ENCODE measurements at regions not wholly inside any gene's neighbourhood (a gene's known extent, or its start where the extent isn't known, plus 50 kb on each side); places are given as distances from the start of the nearest gene placed in this dataset.
A peak's percentile ranks its signal among the peaks of the same experiment; 100 is the strongest.

DNA sequence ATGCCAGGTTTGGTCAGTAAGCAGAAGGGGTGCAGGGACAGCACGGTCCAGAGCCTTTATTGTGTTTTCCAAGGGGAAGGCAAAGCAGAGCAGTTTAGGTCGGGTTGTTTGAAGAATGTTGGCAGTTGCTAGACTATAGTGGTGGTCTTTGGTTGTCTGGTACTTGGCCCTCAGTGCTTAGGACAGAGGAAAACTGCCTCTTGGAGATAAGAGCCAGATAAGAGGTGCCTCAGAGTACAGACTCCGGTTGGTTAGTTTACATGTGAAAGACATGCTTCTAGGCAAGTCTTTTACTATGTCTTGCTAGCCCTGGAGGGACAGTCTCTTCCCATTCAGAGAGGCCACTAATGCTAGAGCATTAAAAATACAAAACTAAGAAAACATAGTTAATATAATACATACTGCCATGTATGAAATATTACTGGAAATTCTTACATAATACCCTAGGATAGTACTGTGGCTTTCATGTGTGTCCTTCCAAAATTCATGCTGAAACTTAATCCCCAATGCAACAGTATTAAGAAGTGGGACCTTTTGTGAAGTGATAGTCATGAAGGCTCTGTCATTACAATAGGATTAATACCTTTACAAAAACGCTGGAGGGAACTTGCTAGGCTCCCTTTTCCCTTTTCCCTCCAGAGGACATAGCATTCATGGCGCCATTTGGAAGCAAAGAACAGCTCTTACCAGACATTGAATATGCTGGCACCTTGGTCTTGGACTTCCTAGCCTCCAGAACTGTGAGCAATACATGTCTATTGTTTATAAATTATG is 280.4 kb downstream of the TMEM167A start:
- no peak for DNase-seq (ENCODE audit: low spot score)
- in situ Hi-C loops (cut with MboI; ENCODE audit: low sequenced_read_pairs, unreplicated experiment) = no loop called here

DNA sequence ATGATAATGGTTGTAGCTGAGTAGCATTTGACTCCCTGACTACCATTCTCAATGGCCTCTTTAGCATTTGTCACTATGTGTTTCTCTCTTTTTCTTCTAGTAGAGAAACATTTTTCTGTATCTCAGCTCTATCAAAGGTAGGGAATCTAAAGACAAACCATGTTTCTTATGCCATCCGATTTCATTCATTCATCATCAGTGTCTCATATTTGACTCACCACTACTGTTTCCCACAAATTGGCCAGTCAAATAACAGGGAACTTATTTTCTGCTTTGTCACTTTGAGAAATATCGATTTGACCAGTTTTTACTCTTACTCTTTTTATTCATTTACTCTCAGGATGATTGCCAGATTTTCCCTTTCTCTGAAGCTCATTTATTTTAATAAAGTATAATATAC is 282.3 kb downstream of the TMEM167A start:
- no peak for TF ChIP-seq CTCF (IDR thresholded peaks at IDR 0.05; ENCODE audit: borderline replicate concordance, control extremely low read depth, extremely low read depth, insufficient read depth, missing control alignments)
- DNase-seq (ENCODE audit: low spot score) = no peak
- in situ Hi-C loops (cut with MboI; ENCODE audit: low sequenced_read_pairs, unreplicated experiment) = no loop called here

More for the DNA sequence above, 280.4 kb downstream of the TMEM167A start:
- TF ChIP-seq CTCF (IDR thresholded peaks at IDR 0.05; ENCODE audit: borderline replicate concordance, control extremely low read depth, extremely low read depth, insufficient read depth, missing control alignments) = no peak

DNA sequence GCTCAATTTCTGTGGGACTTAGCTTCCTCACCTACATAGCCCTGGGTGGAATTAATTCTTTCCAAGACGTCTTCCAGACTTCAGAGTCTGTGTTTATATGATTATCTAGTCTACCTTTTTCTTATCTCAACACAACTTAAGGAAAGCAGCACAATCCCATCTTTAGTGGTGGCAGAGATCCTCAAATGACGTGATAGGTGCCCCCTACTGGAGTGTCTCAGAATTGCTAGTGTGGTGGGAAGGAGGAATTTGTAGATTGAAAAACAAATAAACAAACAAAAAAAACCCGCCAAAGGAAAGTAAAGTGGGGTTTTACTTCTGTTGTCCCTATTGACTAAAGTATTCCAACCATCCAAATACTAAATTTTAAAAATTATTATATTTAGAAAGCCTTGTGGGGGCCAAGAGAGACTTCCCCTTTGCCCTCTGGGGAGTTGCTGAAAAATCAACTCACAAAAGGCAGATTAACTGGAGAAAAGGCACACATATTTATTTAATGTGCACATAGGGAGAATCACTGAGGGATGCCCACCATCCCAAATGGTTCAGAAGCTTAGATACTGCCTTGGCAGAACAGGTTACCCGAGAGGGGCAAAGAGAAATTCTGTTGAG is 283.3 kb downstream of the TMEM167A start:
- TF ChIP-seq CTCF (IDR thresholded peaks at IDR 0.05; ENCODE audit: borderline replicate concordance, control extremely low read depth, extremely low read depth, insufficient read depth, missing control alignments) = peak; percentile 16
- DNase-seq (ENCODE audit: low spot score) = no peak
- in situ Hi-C loops (cut with MboI; ENCODE audit: low sequenced_read_pairs, unreplicated experiment) = no loop called here

DNA sequence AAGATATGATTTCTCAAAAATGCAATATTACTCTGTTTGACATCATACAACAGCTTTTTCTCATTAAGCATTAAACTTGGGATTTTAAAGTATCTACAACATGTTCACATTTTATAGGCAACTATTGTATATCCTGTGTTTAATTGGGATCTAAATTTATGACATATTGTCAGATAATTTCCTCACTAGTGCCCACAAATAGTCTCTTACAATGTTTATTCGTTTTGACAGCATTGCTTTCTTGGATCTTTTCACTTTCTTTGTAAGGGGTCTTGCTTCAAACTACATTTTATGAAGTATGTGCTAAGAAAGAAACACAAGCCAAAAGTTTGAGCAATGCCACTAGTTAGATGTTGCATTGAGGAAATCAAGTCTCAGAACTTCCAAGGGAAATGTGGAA is 285.1 kb downstream of the TMEM167A start:
- TF ChIP-seq CTCF (IDR thresholded peaks at IDR 0.05; ENCODE audit: borderline replicate concordance, control extremely low read depth, extremely low read depth, insufficient read depth, missing control alignments) = no peak
- DNase-seq (ENCODE audit: low spot score) = no peak
- in situ Hi-C loops (cut with MboI; ENCODE audit: low sequenced_read_pairs, unreplicated experiment) = no loop called here

- in situ Hi-C loops (cut with MboI; ENCODE audit: low sequenced_read_pairs, unreplicated experiment) = no loop called here
- TF ChIP-seq CTCF (IDR thresholded peaks at IDR 0.05; ENCODE audit: borderline replicate concordance, control extremely low read depth, extremely low read depth, insufficient read depth, missing control alignments) = no peak
Measured at GRCh38 chr5:82789095-82789494, 288.1 kb downstream of the TMEM167A start.

GRCh38 chr5:82786748-82787147 is 290.4 kb downstream of the TMEM167A start:
- in situ Hi-C loops (cut with MboI; ENCODE audit: low sequenced_read_pairs, unreplicated experiment) = no loop called here
- TF ChIP-seq CTCF (IDR thresholded peaks at IDR 0.05; ENCODE audit: borderline replicate concordance, control extremely low read depth, extremely low read depth, insufficient read depth, missing control alignments) = no peak
- DNase-seq (ENCODE audit: low spot score) = no peak

More at GRCh38 chr5:82789095-82789494, 288.1 kb downstream of the TMEM167A start:
- no peak for DNase-seq (ENCODE audit: low spot score)

All from GM13976 (cell line).